Cardiac fibroblast (primary cell): ENCODE measurements at regions not wholly inside any gene's neighbourhood (a gene's known extent, or its start where the extent isn't known, plus 50 kb on each side); places are given as distances from the start of the nearest gene placed in this dataset.
"Not testable (repeated sequence)": the region's sequence is repeated elsewhere in the genome, so short reads cannot be mapped to it uniquely, and the experiment has no call there.

Experiments
- DNase-seq, 2 donors: peaks; one replicate each; pipeline versions ENCODE4 v3.0.0 to v3.0.0-alpha.2; 2010; ENCODE audit warnings: low read depth in 2 of 2
- H3K4me3 ChIP-seq, 2 donors: replicated peaks in 1 of 2; 1 replicate in 1 of 2; 2 replicates in 1 of 2; pipeline ENCODE4 v1.5.1; 2011; ENCODE audit warnings: low read depth in 2 of 2, low read length in 2 of 2, mild to moderate bottlenecking in 2 of 2, moderate library complexity in 1 of 2
- CTCF ChIP-seq: IDR thresholded peaks from one replicate; pipeline ENCODE4 v1.5.1; 2011; ENCODE audit warnings: low read depth, mild to moderate bottlenecking, low read length, inconsistent platforms

DNA sequence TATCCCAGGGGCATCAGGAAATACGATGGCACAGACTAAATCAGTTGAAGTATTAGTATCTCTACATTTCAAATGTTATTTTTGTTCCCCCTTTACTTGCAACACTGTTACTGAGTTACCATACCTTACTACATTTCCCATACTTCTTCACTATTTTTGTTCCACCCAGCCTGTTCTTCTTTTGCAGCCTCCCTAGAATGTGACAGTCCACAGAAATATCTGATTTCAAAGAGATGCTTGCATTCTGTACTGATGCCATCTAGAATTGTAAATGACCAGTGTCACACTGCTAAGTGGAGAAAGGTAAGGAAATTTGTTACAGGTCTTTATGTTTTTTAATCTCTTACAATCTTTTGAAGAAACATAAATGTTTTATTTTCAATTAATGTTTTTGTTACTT, 279.9 kb downstream of the CCER1 start:
- no peak for DNase-seq
- TF ChIP-seq CTCF = no peak
- no peak overlapping the region for H3K4me3 ChIP-seq

- DNase-seq = peak; percentile 15 to 16
- H3K4me3 ChIP-seq = no peak overlapping the region
- TF ChIP-seq CTCF = no peak
Observed at GRCh38 chr12:90672081-90672480, 282.9 kb downstream of the CCER1 start.

GRCh38 chr12:90663949-90664348, 291.0 kb downstream of the CCER1 start:
- not testable (repeated sequence) for DNase-seq, H3K4me3 ChIP-seq

DNA sequence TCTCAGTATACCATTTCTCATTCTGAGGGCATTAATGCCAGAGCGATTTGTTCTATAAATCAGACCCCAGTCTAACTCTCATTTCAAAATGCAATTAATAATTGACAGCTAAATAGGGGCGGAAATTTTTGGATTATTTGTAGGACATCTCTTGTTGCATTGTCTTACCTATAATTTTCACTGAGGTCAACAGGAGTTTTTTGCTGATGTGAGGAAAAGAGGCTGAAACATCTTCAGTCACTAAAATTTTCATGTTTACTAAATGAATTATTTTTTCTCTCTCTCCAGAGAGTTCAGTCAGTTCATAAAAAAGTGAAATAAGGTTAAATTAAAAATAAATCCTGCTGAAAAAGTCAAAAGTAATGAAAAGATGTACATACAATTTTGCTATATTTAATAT, 295.9 kb downstream of the CCER1 start:
- no peak for TF ChIP-seq CTCF
- H3K4me3 ChIP-seq = no peak overlapping the region
- no peak for DNase-seq

- H3K4me3 ChIP-seq = no peak overlapping the region
- peak in 1 of 2 donors; percentile 54 for DNase-seq
- no peak for TF ChIP-seq CTCF
Observed at GRCh38 chr12:90653040-90653439, 301.9 kb downstream of the CCER1 start.

- no peak for TF ChIP-seq CTCF
- no peak for DNase-seq
- no peak overlapping the region for H3K4me3 ChIP-seq
Observed at GRCh38 chr12:90652280-90652679, 302.7 kb downstream of the CCER1 start.

DNA sequence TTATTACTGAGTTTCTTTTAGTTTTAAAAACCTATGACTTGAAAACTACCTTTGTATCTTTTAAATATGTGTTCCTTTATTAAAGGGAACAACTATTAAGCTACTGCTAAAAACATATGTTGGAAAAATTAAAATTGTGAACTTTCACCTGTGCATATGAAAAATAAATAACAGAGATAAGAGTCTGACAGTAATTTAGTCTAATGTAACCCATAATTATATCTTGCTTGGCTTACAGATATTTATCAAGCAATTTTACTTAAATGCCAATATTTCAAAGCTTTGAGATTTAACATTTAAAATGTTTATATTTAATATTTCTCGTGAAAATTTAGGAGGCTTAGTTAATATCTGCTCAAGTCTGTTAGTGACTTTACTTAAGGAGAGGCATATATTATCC, 309.8 kb downstream of the CCER1 start:
- TF ChIP-seq CTCF = no peak
- no peak overlapping the region for H3K4me3 ChIP-seq

More for the DNA sequence above, 309.8 kb downstream of the CCER1 start:
- DNase-seq = no peak
